Fibroblast of skin of left biceps (primary cell): ENCODE measurements at regions not wholly inside any gene's neighbourhood (a gene's known extent, or its start where the extent isn't known, plus 50 kb on each side); places are given as distances from the start of the nearest gene placed in this dataset.
"Not testable (repeated sequence)": the region's sequence is repeated elsewhere in the genome, so short reads cannot be mapped to it uniquely, and the experiment has no call there.

Experiments
- DNase-seq, 2 experiments: peaks; one replicate each; pipeline ENCODE4 v3.0.0-alpha.2; 2013; ENCODE audit warnings: low read depth in 2 of 2

DNA sequence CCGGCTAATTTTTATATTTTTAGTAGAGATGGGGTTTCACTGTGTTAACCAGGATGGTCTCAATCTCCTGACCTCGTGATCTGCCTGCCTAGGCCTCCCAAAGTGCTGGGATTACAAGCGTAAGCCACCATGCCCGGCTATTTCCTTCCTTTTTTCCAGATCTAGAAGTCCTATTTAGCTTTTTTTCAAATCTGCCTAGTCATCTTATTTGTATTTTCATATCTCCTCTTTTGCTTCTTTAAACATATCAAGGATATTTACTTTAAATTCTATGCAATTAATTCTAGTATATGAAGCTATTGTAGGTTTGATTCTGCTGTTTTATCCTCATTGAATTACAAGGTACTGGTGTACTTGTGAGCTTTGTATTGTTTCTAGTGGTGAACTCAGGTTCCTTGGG, 119.1 kb downstream of the MACIR start:
- not testable (repeated sequence) for DNase-seq

- no peak for DNase-seq
These were observed 117.5 kb downstream of the MACIR start for GRCh38 chr5:103375863-103376591.

- peak; percentile 46 to 59 for DNase-seq
These were observed 116.8 kb downstream of the MACIR start for GRCh38 chr5:103375350-103375749.

GRCh38 chr5:103374473-103374963, 116.0 kb downstream of the MACIR start:
- no peak for DNase-seq

DNA sequence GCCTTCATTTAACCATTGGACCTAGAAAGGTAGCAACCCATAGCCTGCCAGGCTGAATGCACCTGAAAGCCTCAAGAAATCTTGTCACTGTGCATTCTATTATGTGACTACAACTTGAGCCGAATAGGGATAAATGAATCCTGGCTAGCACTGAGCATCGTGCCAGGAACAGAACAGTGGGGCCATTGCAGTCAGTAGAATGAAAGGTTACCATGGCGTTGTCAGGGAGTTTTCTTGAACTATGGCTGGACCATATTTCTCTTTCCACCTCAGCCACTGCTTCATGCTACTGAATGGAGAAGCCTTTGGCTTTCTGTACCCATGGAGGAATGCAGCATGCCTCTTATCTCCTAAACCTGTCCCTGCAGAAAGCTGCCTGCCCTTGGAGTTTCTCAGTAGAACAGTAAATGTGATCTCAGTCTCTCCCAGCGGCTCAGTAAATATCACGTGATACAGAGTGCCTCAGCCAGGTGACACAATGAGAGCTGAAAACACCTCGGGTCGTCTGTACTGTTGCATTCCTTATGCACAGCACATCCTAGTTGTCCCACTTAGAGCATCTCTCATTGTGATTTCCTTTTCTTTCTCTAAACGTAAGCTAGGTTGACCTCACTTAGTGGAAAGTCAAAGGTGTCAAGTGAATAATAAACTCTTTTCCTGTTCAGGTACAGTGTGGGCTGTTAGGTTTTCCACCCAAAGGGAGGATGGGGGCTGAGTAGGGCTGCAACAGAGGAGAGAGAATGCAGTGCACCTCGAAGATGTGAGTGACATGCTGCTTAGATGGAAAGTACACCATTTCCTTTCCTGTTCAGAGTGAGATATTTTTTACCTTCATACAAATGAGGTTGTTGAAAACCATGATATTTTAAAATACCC, 115.3 kb downstream of the MACIR start:
- DNase-seq: no peak

DNA sequence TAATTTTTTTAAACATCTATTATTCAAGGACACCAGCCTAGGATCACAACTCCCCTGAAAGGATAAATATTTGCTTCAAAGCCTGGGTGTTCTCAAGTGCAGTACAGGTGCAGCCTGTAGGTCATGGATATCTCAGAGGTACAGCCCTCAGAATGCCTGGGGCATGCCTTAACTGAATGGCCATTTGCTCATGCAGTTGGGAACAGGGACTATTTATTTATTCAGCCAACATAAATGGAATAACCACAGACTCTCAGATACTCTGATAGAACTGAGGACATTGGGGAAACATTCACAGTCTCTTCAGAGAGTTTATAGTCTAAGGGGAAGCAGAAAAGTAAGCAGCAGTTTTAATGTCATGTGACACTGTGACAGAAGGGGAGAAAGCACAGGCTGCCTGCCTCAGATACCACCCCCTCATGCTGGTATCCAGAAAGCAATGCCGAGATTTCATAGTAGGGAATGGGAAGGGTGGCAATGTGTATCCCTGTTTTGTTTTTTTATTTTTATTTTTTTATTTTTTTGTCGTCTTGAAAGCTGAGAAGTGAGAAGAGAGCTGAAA, 112.6 kb downstream of the MACIR start:
- DNase-seq: no peak

GRCh38 chr5:103369125-103370120, 110.9 kb downstream of the MACIR start:
- no peak for DNase-seq

GRCh38 chr5:103367702-103368101, 109.1 kb downstream of the MACIR start:
- DNase-seq: no peak

- DNase-seq: no peak
These were observed 108.5 kb downstream of the MACIR start for GRCh38 chr5:103366918-103367549.

GRCh38 chr5:103364074-103364473, 105.5 kb downstream of the MACIR start:
- no peak for DNase-seq

GRCh38 chr5:103362211-103362610, 103.6 kb downstream of the MACIR start:
- peak; percentile 24 to 35 for DNase-seq

DNA sequence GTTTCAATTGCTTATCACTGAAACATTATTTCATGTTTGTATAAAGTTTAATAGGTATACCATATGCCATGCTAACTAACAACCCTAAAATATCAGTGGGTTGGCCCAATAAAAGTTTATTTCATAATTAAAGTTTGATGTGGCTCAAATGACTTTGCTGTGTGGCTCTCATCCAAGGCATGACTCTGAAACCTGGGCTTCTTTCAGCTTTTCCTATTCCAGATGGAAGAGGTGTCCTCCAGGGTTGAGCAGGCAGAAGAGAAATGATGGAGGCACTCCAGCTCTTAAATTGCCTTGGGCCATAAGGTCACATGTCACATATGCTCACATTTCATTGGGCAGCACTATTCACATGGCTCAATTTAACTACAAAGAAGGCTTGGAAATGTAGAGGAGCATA, 101.9 kb downstream of the MACIR start:
- DNase-seq: no peak

DNA sequence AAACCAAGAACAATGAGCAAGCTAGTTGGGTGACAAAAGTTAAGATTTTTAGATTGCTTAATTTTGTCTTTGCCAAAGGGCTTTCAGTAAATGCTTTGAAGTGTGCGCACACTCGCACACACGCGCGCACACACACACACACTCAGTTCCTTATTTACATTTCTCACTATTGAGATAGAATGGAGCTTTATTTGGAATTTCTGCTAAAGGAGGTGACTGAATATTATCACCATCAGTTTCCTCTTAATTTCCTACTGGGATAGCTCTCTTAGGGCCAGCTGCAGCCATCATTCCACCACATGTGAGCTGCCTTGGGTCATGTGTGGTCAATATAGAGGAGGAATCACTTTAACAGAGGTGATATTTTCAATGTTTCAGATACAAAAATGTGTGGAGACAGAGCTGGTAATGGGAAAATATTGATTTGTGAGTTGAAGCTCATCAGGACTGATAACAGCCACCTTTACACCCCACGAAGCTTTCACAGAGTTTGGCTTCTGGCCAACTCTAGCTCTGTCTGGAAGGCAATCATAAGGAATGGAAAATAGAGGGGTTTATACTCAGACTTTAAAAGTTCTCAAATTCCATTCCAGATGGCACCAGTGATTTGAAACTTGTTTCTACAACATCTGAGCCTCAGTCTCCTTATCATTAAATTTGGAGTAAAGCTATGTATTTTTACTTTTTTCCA, 99.9 kb downstream of the MACIR start:
- no peak for DNase-seq

DNA sequence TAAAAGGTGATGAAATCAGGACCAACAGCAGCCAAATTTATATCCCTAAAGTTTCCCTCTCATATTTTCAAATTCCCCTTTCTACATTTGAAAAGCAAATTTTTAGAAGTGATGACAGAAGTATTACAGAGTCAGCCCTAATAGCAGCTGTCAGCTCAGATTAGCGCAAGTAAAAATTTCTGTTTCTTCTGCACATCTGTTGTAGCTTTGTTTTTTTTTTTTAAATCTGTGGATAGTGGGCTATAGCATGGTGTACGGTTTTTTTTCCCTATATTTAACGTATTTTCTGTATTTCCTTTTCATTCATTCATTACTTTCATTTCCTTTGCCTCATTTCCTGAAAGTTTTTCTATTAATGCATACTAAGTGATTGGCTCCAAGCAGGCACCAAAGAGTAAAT, 99.1 kb downstream of the MACIR start:
- DNase-seq: no peak

GRCh38 chr5:103356350-103357091, 98.0 kb downstream of the MACIR start:
- no peak for DNase-seq

GRCh38 chr5:103355579-103355978, 97.0 kb downstream of the MACIR start:
- DNase-seq: no peak

DNA sequence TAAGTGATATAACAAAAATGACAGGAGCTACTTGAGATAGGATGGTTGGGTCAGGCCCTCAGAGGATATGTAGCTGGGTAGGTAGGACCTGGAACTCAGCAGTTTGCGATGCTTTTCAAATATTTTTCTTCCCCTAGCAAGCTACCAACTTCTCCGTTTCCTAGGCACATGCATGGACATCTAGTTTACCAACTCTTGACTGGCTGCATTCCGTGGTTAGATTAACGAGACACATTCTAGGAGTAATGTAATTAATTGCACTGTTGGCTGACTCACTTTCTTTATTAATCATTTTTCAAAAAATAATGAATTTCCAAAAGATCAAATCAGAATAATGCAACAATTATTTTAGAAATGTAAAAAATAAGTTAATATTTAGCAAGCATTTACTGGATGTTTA, 95.9 kb downstream of the MACIR start:
- DNase-seq: no peak

DNA sequence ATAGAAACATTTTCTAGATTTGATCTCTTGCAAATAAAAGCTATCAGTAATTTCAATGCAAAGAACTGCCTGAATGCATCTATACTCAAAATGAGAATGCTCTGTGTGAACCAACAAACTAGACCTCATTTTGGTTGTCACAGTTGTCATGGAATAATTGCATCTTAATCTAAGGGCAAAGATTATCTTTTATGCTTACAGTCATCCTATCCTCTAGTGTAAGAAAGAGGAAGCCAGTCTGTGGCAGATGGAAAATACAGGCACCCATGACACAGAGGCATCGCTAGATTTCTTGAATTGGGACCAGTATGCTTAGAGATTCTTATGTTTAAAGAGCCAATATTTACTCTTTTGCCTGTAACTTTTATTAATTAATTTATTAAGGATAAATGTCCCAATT, 95.0 kb downstream of the MACIR start:
- no peak for DNase-seq

DNA sequence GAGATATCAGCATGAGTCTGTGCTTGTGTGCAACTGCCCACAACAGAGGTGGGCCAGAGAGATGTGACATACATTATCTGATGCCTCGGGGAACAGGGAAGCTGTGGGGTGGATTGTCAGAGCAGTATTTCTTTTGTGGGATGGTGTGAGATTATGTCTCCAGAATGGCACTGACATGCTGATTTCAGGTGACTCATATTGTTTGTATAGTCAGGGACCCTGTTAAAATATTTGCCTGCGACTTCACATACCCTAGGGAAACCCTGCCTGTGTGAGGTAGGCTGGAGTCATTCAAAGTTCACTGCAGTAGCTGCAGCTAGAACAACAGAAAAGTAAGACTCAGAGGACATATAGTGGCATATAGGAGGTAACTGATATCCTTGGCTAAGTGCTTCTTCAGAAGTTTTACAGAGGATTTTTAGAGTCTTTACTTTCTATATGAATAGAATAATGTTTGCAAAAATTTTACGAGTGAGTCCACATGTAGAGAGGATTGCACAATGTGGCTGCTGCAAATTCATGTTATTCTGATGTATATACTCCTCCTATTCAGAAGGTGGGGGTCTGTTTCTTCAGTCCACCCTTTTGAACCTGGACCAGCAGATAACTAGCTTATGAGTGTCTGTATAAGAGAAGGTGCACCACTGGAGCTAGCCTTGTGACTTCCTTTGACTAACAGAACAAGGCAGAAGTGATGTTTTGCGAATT, 89.3 kb downstream of the MACIR start:
- no peak for DNase-seq
